ENCODE measurements at regions not wholly inside any gene's neighbourhood (a gene's known extent, or its start where the extent isn't known, plus 50 kb on each side); places are given as distances from the start of the nearest gene placed in this dataset.
A peak's percentile ranks its signal among the peaks of the same experiment; 100 is the strongest.

DNA sequence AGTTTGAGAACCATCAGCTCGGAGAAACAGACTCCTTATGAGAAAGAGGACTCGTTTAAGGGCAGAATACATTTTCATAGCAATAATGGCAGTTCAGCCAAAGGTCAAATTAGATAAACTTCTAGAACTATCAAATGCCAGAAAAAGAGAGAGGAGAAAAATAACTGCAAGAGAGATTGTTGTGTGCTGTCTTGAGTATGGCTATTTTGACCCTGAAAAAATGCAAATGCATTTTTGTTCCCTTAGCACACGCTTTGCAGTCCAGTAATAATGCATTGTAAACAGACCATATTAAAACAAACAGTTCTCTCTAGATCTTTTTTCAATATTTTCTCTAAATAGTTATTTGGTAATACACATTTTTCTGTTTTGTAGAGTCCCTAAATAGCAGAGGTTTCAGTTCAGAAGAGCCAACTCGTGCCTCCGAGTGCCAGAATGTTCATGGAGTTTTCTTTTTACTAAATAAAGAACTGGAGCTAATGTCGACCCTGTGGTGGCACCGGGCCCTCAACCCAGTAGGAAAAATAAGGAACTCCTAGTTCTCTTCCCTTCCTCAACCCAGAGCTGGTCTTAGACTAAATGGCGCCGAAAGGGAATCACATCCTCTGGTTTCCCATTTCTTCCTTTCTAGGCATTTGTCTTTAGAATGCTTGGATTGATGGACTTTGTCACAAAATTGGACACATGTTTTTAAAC, 298.0 kb downstream of the MAP2K4 start:
- in situ Hi-C loops (cut with HindIII; ENCODE audit: low pct_ligation_motif_present, low sequenced_read_pairs), result no loop called here
- H3K4me3 ChIP-seq (ENCODE audit: low read depth, low read length), result no peak overlapping the region
- TF ChIP-seq CTCF (IDR thresholded peaks at IDR 0.05; ENCODE audit: low read depth, low read length, missing control alignments), result no peak
- no peaks in the 10 kb centered on the region for H3K27me3 ChIP-seq (replicated peaks)
- no peak for DNase-seq
- H3K27ac ChIP-seq, result no peak overlapping the region
- no peaks in the 10 kb centered on the region for H3K36me3 ChIP-seq (replicated peaks)

GRCh38 chr17:12320286-12320685, 299.6 kb downstream of the MAP2K4 start:
- Histone ChIP-seq H3K27ac (no peak overlapping the region), H3K27me3 (replicated peaks) (no peaks in the 10 kb centered on the region), H3K36me3 (replicated peaks) (no peaks in the 10 kb centered on the region), H3K4me3 (ENCODE audit: low read depth, low read length) (no peak overlapping the region)
- TF ChIP-seq CTCF (IDR thresholded peaks at IDR 0.05; ENCODE audit: low read depth, low read length, missing control alignments), result no peak
- DNase-seq, result peak; percentile 67
- in situ Hi-C loops (cut with HindIII; ENCODE audit: low pct_ligation_motif_present, low sequenced_read_pairs), result no loop called here

- in situ Hi-C loops (cut with HindIII; ENCODE audit: low pct_ligation_motif_present, low sequenced_read_pairs), result no loop called here
- no peaks in the 10 kb centered on the region for H3K36me3 ChIP-seq (replicated peaks)
- no peak overlapping the region for H3K4me3 ChIP-seq (ENCODE audit: low read depth, low read length)
- DNase-seq, result no peak
- no peaks in the 10 kb centered on the region for H3K27me3 ChIP-seq (replicated peaks)
- no peak for TF ChIP-seq CTCF (IDR thresholded peaks at IDR 0.05; ENCODE audit: low read depth, low read length, missing control alignments)
- no peak overlapping the region for H3K27ac ChIP-seq
Observed at GRCh38 chr17:12328204-12328603, 307.5 kb downstream of the MAP2K4 start.

GRCh38 chr17:12330456-12330855, 309.8 kb downstream of the MAP2K4 start:
- DNase-seq, result no peak
- in situ Hi-C loops (cut with HindIII; ENCODE audit: low pct_ligation_motif_present, low sequenced_read_pairs), result no loop called here
- no peaks in the 10 kb centered on the region for H3K27me3 ChIP-seq (replicated peaks)
- H3K36me3 ChIP-seq (replicated peaks), result no peaks in the 10 kb centered on the region
- H3K27ac ChIP-seq, result no peak overlapping the region
- no peak overlapping the region for H3K4me3 ChIP-seq (ENCODE audit: low read depth, low read length)
- TF ChIP-seq CTCF (IDR thresholded peaks at IDR 0.05; ENCODE audit: low read depth, low read length, missing control alignments), result no peak

DNA sequence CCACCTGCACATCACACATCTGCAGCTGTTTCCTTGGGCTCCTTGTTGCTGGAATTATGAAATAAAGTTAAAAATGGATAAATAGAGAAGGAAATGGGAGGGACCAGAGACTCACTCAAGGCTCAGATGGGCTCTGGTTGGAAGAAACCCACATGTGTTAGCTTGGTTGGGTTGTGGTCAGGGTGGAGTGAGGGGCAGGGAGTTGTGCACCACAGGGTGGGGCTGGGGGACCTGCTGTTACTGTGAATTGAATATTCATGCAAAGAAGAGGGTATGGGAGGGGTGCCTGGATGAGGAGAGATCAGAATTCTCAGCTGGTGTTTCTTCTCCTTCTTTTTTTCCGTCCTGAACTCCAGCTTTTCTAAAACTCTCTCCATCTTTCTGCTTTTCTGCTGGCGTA, 320.7 kb downstream of the MAP2K4 start:
- no peaks in the 10 kb centered on the region for H3K27me3 ChIP-seq (replicated peaks)
- no peak overlapping the region for H3K4me3 ChIP-seq (ENCODE audit: low read depth, low read length)
- no peak for TF ChIP-seq CTCF (IDR thresholded peaks at IDR 0.05; ENCODE audit: low read depth, low read length, missing control alignments)
- in situ Hi-C loops (cut with HindIII; ENCODE audit: low pct_ligation_motif_present, low sequenced_read_pairs), result no loop called here
- DNase-seq, result no peak
- H3K36me3 ChIP-seq (replicated peaks), result no peaks in the 10 kb centered on the region
- H3K27ac ChIP-seq, result no peak overlapping the region

DNA sequence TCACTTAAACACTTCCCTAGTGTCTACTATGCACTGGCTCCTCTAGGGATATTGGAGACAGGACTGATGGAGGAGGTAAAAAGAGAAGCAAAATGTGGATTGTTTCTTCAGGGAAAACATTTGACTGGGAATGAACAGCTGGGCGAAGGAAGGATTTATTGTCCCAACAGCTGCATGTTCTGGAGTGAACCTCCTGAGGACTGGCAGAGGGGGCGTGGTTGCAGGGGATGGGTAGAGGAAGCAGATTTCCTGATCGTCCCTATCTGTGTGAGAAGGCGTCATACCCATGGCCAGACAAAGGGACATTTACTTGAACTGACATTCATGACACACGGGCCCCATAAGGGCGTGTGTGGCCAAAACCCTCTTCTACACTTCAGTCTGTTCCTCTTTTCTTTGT, 321.5 kb downstream of the MAP2K4 start:
- Histone ChIP-seq H3K27me3 (replicated peaks) (no peaks in the 10 kb centered on the region), H3K36me3 (replicated peaks) (no peaks in the 10 kb centered on the region), H3K27ac (no peak overlapping the region), H3K4me3 (ENCODE audit: low read depth, low read length) (no peak overlapping the region)
- TF ChIP-seq CTCF (IDR thresholded peaks at IDR 0.05; ENCODE audit: low read depth, low read length, missing control alignments), result no peak
- DNase-seq, result no peak
- in situ Hi-C loops (cut with HindIII; ENCODE audit: low pct_ligation_motif_present, low sequenced_read_pairs), result no loop called here
